Frontal cortex (tissue), 3 donors: ENCODE measurements at regions not wholly inside any gene's neighbourhood (a gene's known extent, or its start where the extent isn't known, plus 50 kb on each side); places are given as distances from the start of the nearest gene placed in this dataset.

Source experiments
- DNase-seq, 2 donors: peaks; one replicate each; pipeline ENCODE4 v3.0.0; 2012; ENCODE audit warnings: low spot score in 2 of 2
- FAIRE-seq: peaks from 2 replicates; lab custom pipeline; 2012; peaks lifted over from hg19 to GRCh38; lab: Jason Lieb, UNC
- donor health status: control.
- donor health status: control.
- donor health status: control.

- DNase-seq (no peak), FAIRE-seq (no peak)
Observed at GRCh38 chr4:187191676-187192075, 468.0 kb upstream of the FAT1 start.

GRCh38 chr4:187192266-187192665, 468.6 kb upstream of the FAT1 start:
- FAIRE-seq (no peak), DNase-seq (no peak)

- FAIRE-seq (no peak), DNase-seq (no peak)
Observed at GRCh38 chr4:187193141-187193540, 469.5 kb upstream of the FAT1 start.

- DNase-seq: no peak
Observed at GRCh38 chr4:187204389-187204918, 480.8 kb upstream of the FAT1 start.

GRCh38 chr4:187207931-187208330, 484.3 kb upstream of the FAT1 start:
- DNase-seq: no peak
- FAIRE-seq: no peak

More at GRCh38 chr4:187204389-187204918, 480.8 kb upstream of the FAT1 start:
- FAIRE-seq: no peak

- no peak for FAIRE-seq
Observed at GRCh38 chr4:187208651-187209050, 485.0 kb upstream of the FAT1 start.

GRCh38 chr4:187209921-187210613, 486.4 kb upstream of the FAT1 start:
- FAIRE-seq (no peak), DNase-seq (no peak)

More at GRCh38 chr4:187208651-187209050, 485.0 kb upstream of the FAT1 start:
- DNase-seq: no peak

- no peak for FAIRE-seq
Observed at GRCh38 chr4:187212446-187213080, 488.9 kb upstream of the FAT1 start.

GRCh38 chr4:187215438-187215837, 491.8 kb upstream of the FAT1 start:
- FAIRE-seq (no peak), DNase-seq (no peak)

More at GRCh38 chr4:187212446-187213080, 488.9 kb upstream of the FAT1 start:
- DNase-seq: no peak

GRCh38 chr4:187218705-187219245, 495.1 kb upstream of the FAT1 start:
- no peak for FAIRE-seq

GRCh38 chr4:187224560-187224959, 500.9 kb upstream of the FAT1 start:
- FAIRE-seq: no peak
- no peak for DNase-seq

More at GRCh38 chr4:187218705-187219245, 495.1 kb upstream of the FAT1 start:
- DNase-seq: no peak

GRCh38 chr4:187227907-187228704, 504.4 kb upstream of the FAT1 start:
- FAIRE-seq (no peak), DNase-seq (no peak)

- FAIRE-seq (no peak), DNase-seq (no peak)
Observed at GRCh38 chr4:187232196-187232595, 508.5 kb upstream of the FAT1 start.

GRCh38 chr4:187232796-187233195, 509.1 kb upstream of the FAT1 start:
- no peak for FAIRE-seq
- no peak for DNase-seq

- DNase-seq (peak in 1 of 2 donors; percentile 15), FAIRE-seq (no peak)
Observed at GRCh38 chr4:187235456-187236170, 512.0 kb upstream of the FAT1 start.

- DNase-seq: no peak
Observed at GRCh38 chr4:187236209-187236890, 512.7 kb upstream of the FAT1 start.

GRCh38 chr4:187238646-187239045, 515.0 kb upstream of the FAT1 start:
- DNase-seq (no peak), FAIRE-seq (no peak)

More at GRCh38 chr4:187236209-187236890, 512.7 kb upstream of the FAT1 start:
- FAIRE-seq: no peak

GRCh38 chr4:187251896-187252295, 528.2 kb upstream of the FAT1 start:
- FAIRE-seq: no peak
- DNase-seq: no peak

GRCh38 chr4:187256897-187257296, 533.2 kb upstream of the FAT1 start:
- DNase-seq: no peak
- FAIRE-seq: no peak
